ENCODE measurements at regions not wholly inside any gene's neighbourhood (a gene's known extent, or its start where the extent isn't known, plus 50 kb on each side); places are given as distances from the start of the nearest gene placed in this dataset.

DNA sequence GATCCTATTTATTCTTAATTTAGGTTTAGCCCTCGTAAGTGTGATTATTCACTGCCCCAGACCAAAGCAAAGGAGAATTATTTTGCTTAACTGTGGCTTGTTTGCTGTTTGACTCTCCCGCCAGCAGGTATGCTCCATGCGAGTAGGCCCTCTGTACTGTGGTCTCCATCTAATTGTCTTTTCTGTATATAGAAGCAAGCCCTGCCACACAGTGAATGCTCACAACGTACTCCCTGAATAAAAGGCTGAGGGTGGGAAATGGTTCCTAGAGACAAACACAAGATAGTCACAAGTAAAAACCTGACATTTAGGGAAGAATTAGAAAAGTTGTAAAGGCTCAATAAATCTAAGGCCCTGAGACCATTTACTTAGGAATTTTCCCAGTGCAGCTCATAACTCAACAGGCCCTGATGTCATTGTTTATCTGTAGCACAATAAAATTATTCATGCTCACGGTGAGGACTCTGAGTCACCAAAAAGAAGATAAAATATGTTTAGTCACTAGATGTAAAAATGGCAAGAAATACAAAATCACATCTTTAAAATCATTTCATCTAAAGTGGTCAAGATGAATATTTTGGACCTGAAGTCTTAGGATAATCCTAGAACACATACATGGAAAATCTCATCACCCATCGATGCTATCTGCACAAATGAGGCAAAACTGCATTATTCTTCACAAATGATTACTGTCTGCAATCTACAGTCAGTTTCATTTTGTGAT, 473.2 kb downstream of the ENC1 start:
- Histone ChIP-seq H3K9ac (no peak overlapping the region), H3K27me3 (no peaks in the 10 kb centered on the region), H3K9me3 (replicated peaks in 1 of 11) (no peaks in the 10 kb centered on the region), H4K20me1 (no peaks in the 10 kb centered on the region; a peak in 1 of 22 replicates), H3K4me2 (no peak overlapping the region), H3K36me3 (no peaks in the 10 kb centered on the region), H3K4me1 (no peaks in the 10 kb centered on the region), H3K4me3 (no peak overlapping the region), H3K27ac (no peak overlapping the region)
- no peak for TF ChIP-seq Cebpa-rat (IDR thresholded peaks at IDR 0.05)

DNA sequence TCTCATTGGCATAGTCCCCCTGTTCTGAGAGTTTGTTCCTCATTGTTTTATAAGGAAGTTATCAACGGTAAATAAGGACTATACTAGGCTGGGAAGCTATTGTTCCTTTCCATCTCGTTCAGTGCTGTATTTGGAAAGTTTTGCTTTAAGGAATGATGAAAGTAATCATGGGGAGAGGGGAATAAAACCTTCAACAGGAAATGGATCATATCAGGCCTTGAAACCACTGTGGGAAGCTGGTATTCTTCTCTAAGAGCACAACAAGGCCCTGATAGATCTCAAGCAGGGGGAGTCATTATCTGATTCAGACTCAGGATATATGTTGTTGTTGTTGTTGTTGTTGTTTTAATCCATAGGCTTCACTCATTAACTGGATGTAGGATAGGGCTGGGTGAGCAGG, 474.5 kb downstream of the ENC1 start:
- Histone ChIP-seq H3K4me3 (no peak overlapping the region), H3K36me3 (no peaks in the 10 kb centered on the region), H4K20me1 (no peaks in the 10 kb centered on the region), H3K4me1 (no peaks in the 10 kb centered on the region), H3K4me2 (no peak overlapping the region), H3K27me3 (no peaks in the 10 kb centered on the region), H3K27ac (no peak overlapping the region), H3K9ac (no peak overlapping the region), H3K9me3 (replicated peaks in 1 of 11) (no peaks in the 10 kb centered on the region)
- TF ChIP-seq Cebpa-rat (IDR thresholded peaks at IDR 0.05): no peak

DNA sequence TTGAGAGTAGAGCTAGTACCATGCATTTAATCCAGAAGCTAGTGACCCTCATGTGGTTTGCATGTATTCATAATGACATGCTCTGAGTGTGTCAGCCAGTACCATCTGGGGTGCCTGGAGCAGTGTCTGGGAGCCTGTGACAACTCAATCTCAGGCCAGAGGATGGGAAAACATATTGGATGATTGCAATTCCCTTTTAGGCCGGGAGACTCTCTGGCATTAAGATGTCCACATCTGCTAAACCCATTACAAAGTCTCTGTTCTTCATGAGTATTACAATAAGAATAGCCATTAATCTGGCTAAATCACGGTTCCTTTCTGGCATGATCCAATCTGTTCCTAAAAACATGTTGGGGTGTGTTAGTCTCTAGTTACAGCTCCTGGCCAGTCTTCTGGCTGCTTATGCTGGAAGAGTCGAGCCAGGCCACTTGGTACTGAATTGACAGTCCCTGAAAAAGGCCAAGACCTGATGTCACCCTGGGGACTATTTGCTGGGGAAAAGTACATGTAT, 475.7 kb downstream of the ENC1 start:
- no peaks in the 10 kb centered on the region for H4K20me1 ChIP-seq
- H3K27ac ChIP-seq: no peak overlapping the region
- no peak overlapping the region for H3K9ac ChIP-seq
- H3K36me3 ChIP-seq: no peaks in the 10 kb centered on the region
- no peak overlapping the region for H3K4me3 ChIP-seq
- no peak for TF ChIP-seq Cebpa-rat (IDR thresholded peaks at IDR 0.05)
- no peaks in the 10 kb centered on the region for H3K4me1 ChIP-seq
- no peak overlapping the region for H3K4me2 ChIP-seq
- H3K9me3 ChIP-seq (replicated peaks in 1 of 11): no peaks in the 10 kb centered on the region
- H3K27me3 ChIP-seq: no peaks in the 10 kb centered on the region

DNA sequence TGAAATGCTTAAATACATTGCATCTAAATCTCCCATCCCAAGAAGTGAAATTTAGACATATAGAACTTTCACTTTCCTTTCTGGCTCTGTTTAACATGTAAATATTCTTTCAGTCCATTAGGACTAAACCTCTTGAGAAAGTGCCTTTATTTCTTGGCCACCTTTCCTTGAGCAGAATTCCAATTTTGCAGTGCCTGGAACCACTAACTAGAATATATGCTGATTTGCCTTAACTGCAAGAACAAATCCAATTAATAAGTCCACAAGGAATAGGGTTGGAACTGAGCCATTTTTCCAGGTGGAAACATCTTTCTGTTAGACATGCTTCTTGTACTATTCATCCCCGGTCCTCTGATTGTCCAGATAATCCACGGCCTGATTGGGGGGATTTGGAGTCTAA, 478.0 kb downstream of the ENC1 start:
- TF ChIP-seq Cebpa-rat (IDR thresholded peaks at IDR 0.05): no peak

DNA sequence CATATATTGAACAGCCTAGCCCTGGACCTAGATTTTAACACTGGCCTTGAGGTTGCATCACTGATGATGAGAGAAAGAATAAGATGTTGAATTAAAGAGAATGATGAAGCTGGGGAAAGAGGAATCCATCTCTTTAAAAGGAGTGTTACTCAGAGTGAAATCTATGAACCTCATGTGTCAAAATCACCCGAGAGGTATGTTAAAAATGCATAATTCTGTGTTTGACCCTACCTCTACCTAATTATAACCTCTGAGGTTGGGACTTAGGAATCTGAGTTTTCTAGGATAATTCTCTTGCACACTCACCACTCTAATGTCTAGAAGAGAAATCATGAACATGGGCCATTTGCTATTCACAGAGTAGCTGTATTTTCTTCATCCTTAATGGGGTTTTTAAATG, 479.4 kb downstream of the ENC1 start:
- Histone ChIP-seq H3K27ac (no peak overlapping the region), H3K4me3 (no peak overlapping the region), H3K9me3 (replicated peaks in 1 of 11) (no peaks in the 10 kb centered on the region), H4K20me1 (no peaks in the 10 kb centered on the region), H3K4me2 (no peak overlapping the region), H3K36me3 (no peaks in the 10 kb centered on the region), H3K4me1 (no peaks in the 10 kb centered on the region), H3K9ac (no peak overlapping the region), H3K27me3 (no peaks in the 10 kb centered on the region)
- no peak for TF ChIP-seq Cebpa-rat (IDR thresholded peaks at IDR 0.05)

More for the DNA sequence above, 478.0 kb downstream of the ENC1 start:
- Histone ChIP-seq H3K9me3 (replicated peaks in 1 of 11) (no peaks in the 10 kb centered on the region), H3K27me3 (no peaks in the 10 kb centered on the region), H3K36me3 (no peaks in the 10 kb centered on the region), H3K4me1 (no peaks in the 10 kb centered on the region), H3K9ac (no peak overlapping the region), H4K20me1 (no peaks in the 10 kb centered on the region), H3K27ac (no peak overlapping the region), H3K4me3 (no peak overlapping the region), H3K4me2 (no peak overlapping the region)

DNA sequence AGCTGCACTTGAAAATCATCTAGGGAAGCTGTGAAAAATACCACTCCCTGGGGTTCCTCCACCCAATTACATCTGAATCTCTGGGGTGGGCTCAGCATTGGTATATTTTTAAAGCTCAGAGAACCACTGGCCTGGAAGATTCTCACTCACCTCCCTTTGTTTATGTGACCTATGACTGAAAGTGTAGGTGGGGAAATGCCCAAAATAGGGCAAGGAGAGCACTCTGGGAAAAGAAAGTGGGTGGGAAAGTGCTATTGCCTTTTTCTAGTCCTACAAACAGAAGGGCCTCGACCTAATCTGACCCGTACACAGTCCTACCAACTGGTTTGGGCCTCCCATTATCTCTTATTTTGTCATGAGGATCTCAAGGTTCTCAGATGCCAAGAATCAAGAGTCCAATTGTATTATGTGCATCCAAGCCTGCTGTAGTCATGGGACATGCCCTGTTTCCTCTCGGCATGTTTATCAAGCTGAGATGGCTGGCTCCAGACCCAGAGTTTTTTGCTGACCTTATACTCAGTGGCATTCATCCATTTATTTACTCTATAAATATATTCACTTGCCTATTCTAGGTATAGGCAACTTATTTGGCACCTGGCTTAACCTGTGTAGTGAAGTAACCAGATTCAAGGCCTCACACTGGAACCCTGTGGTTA, 483.7 kb downstream of the ENC1 start:
- TF ChIP-seq Cebpa-rat (IDR thresholded peaks at IDR 0.05): no peak
- H3K4me1 ChIP-seq: no peaks in the 10 kb centered on the region
- no peaks in the 10 kb centered on the region for H3K36me3 ChIP-seq
- H3K27me3 ChIP-seq: no peaks in the 10 kb centered on the region
- no peak overlapping the region for H3K9ac ChIP-seq
- H3K27ac ChIP-seq: no peak overlapping the region
- no peaks in the 10 kb centered on the region for H4K20me1 ChIP-seq
- H3K4me3 ChIP-seq: no peak overlapping the region
- no peak overlapping the region for H3K4me2 ChIP-seq
- H3K9me3 ChIP-seq (replicated peaks in 1 of 11): no peaks in the 10 kb centered on the region

DNA sequence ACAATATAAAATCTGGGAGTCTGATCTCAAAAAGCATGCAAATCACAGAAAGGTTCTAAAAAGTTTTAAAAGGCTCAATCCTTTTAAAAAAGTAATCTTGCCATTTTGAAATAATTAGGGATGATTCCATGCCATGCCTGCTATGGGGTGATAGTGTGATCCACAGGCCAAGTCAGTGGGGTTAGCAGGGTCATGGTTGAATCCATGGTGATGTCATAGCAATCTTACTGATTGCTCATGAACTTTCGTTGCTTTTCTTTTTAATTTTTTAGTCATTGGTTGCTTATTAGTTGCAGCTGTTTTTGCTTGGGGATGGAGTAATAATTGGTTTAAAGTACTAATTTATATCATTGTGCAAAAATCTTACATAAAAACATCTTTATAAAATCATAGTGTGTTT, 485.0 kb downstream of the ENC1 start:
- Histone ChIP-seq H3K4me1 (no peaks in the 10 kb centered on the region), H3K9me3 (replicated peaks in 1 of 11) (no peaks in the 10 kb centered on the region)

DNA sequence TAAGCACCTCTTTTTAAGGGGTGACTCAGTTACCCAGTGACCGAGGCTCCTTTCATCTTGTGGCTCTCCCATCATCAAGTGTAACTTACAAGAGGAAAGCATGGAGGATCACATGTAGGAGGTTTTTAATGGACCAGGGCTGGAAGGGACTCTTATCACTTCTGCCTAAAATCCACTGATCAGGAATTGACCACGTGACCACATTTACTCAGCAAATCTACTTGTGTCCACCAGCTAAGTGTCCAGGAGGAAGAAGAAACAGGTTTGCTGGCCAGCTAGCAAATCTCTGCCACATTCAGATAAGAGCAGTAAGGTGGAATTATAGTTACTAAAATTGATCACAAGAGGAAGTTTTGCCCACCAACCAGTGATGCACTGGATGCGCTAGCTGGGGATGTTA, 486.0 kb downstream of the ENC1 start:
- H3K27me3 ChIP-seq: no peaks in the 10 kb centered on the region
- no peak overlapping the region for H3K9ac ChIP-seq
- H3K4me1 ChIP-seq: peaks cover 0 to 6% (median 0%) of the 10 kb centered on the region in 10 experiments; a peak in 5 of 20 replicates
- no peak for TF ChIP-seq Cebpa-rat (IDR thresholded peaks at IDR 0.05)
- no peak overlapping the region for H3K27ac ChIP-seq
- no peaks in the 10 kb centered on the region for H3K36me3 ChIP-seq
- no peak overlapping the region for H3K4me3 ChIP-seq
- no peaks in the 10 kb centered on the region for H4K20me1 ChIP-seq
- H3K4me2 ChIP-seq: no peak overlapping the region
- no peaks in the 10 kb centered on the region for H3K9me3 ChIP-seq (replicated peaks in 1 of 11)

More for the DNA sequence above, 485.0 kb downstream of the ENC1 start:
- Histone ChIP-seq H3K4me2 (no peak overlapping the region), H3K9ac (no peak overlapping the region), H3K4me3 (no peak overlapping the region), H3K27me3 (no peaks in the 10 kb centered on the region), H3K27ac (no peak overlapping the region), H4K20me1 (no peaks in the 10 kb centered on the region), H3K36me3 (no peaks in the 10 kb centered on the region)
- TF ChIP-seq Cebpa-rat (IDR thresholded peaks at IDR 0.05): no peak

DNA sequence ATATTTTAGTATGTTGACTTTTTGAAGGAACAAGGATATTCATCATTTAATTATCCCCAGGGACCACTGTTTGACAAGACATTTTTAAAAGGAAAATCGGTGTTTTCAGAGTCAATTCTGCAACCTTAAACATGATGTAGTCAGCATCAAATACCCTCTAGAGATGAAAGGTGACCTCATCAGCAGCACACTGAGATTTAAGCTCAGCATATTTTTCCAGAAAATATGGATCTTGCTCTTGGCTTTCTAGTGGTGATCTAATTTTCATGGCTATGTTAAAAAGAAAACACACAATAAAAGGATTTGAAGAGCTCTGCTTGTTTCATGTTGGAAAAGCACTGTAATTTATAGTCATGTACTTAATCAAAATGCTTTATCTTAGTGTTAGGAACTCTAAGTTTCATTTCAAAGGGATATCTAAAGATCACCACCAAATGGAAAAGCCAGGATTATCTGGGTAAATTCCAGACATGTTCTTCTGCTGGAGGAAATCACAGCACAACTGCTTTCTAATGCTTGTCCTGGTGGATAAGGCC, 487.2 kb downstream of the ENC1 start:
- Histone ChIP-seq H3K27ac (no peak overlapping the region), H3K4me3 (no peak overlapping the region), H3K4me2 (no peak overlapping the region), H3K9ac (no peak overlapping the region), H3K36me3 (no peaks in the 10 kb centered on the region), H3K27me3 (no peaks in the 10 kb centered on the region), H3K9me3 (replicated peaks in 1 of 11) (no peaks in the 10 kb centered on the region), H3K4me1 (peaks cover 0 to 14% (median 0%) of the 10 kb centered on the region in 10 experiments; a peak in 5 of 20 replicates), H4K20me1 (no peaks in the 10 kb centered on the region)
- TF ChIP-seq Cebpa-rat (IDR thresholded peaks at IDR 0.05): no peak
